PC-3 (cell line): ENCODE measurements at regions not wholly inside any gene's neighbourhood (a gene's known extent, or its start where the extent isn't known, plus 50 kb on each side); places are given as distances from the start of the nearest gene placed in this dataset.

Experiments used
- ATAC-seq: fragments of 200-7000 bp; cut with Tn5 transposase; 2 replicates; pipeline ENCODE4 v1.9.1; 2020; ENCODE audit warnings: mild to moderate bottlenecking, moderate library complexity
- BruUV-seq: library from RNA; stranded (reverse); fragments of 400-500 nt; replicated peaks from 2 replicates; lab custom pipeline; 2021; lab: Mats Ljungman, UMichigan
- CTCF ChIA-PET: fragments of 300-600 bp; sonication (Branson Sonifier 250); formaldehyde crosslinking; loops from one replicate; lab custom pipeline; 2022; ENCODE audit warnings: antibody characterized with exemption; lab: Charles Lee
- POLR2A ChIA-PET: fragments of 300-600 bp; sonication (Branson Sonifier 250); formaldehyde crosslinking; loops from one replicate; lab custom pipeline; 2022; ENCODE audit warnings: antibody characterized with exemption; ENCODE audit not compliant: unreplicated experiment; lab: Charles Lee
- DNase-seq: peaks from one replicate; pipeline ENCODE4 v3.0.0-alpha.2; 2015
- H2AFZ ChIP-seq: fragments of 300-600 bp; sonication (generic); 2 replicates; pipeline ENCODE4 v1.6.0; 2016; ENCODE audit warnings: antibody characterized with exemption, low read length
- H3F3A ChIP-seq: fragments of 300-600 bp; sonication (generic); one replicate; pipeline ENCODE4 v1.6.0; 2017; ENCODE audit warnings: antibody characterized with exemption, low read length, control low read depth, mild to moderate bottlenecking; ENCODE audit not compliant: unreplicated experiment
- H3K27ac ChIP-seq: fragments of 300-600 bp; sonication (generic); 2 replicates; pipeline ENCODE4 v1.5.1; 2016; ENCODE audit warnings: mild to moderate bottlenecking, low read length
- H3K27me3 ChIP-seq: fragments of 300-600 bp; sonication (generic); 2 replicates; pipeline ENCODE4 v1.6.1; 2016; ENCODE audit warnings: low read length, mixed read lengths
- H3K36me3 ChIP-seq: fragments of 300-600 bp; sonication (generic); 2 replicates; pipeline ENCODE4 v1.6.1; 2016; ENCODE audit warnings: low read depth, mixed run types, low read length, mixed read lengths
- H3K4me1 ChIP-seq: fragments of 300-600 bp; sonication (generic); 2 replicates; pipeline ENCODE4 v1.5.1; 2016; ENCODE audit warnings: low read length; ENCODE audit not compliant: insufficient read depth
- H3K4me2 ChIP-seq: fragments of 300-600 bp; sonication (generic); 2 replicates; pipeline ENCODE4 v1.6.0; 2016; ENCODE audit warnings: low read length
- H3K4me3 ChIP-seq: fragments of 300-600 bp; sonication (generic); 2 replicates; pipeline ENCODE4 v1.5.1; 2016; ENCODE audit warnings: mild to moderate bottlenecking, low read length, mixed read lengths
- H3K79me2 ChIP-seq: fragments of 300-600 bp; sonication (generic); 2 replicates; pipeline ENCODE4 v1.6.1; 2017; ENCODE audit warnings: low read length, mixed read lengths
- H3K9ac ChIP-seq: fragments of 300-600 bp; sonication (generic); 2 replicates; pipeline ENCODE4 v1.6.0; 2016; ENCODE audit warnings: mild to moderate bottlenecking, low read length
- H3K9me2 ChIP-seq: fragments of 300-600 bp; sonication (generic); replicated peaks from 2 replicates; pipeline ENCODE4 v1.6.1; 2016; ENCODE audit warnings: mixed run types, low read length, mixed read lengths
- H3K9me3 ChIP-seq: fragments of 300-600 bp; sonication (generic); 2 replicates; pipeline ENCODE4 v1.6.1; 2016; ENCODE audit warnings: low read length, mixed read lengths
- H4K20me1 ChIP-seq: fragments of 300-600 bp; sonication (generic); 2 replicates; pipeline ENCODE4 v1.6.1; 2016; ENCODE audit warnings: low read length, mixed read lengths
- EZH2 ChIP-seq: fragments of 300-600 bp; sonication (generic); IDR thresholded peaks from one replicate; pipeline ENCODE4 v1.6.1; 2017; ENCODE audit warnings: antibody characterized with exemption, mild to moderate bottlenecking, low read length; ENCODE audit not compliant: unreplicated experiment
- EZH2phosphoT487 ChIP-seq: fragments of 300-600 bp; sonication (generic); IDR thresholded peaks from 2 replicates; pipeline ENCODE4 v1.6.1; 2018; ENCODE audit warnings: mild to moderate bottlenecking, antibody characterized with exemption, low read length, borderline replicate concordance
- intact Hi-C: fragments of 100-400 bp; cut with micrococcal nuclease; formaldehyde crosslinking; loops from 2 replicates; pipeline ENCODE4 v1.9.0; 2023
- TF ChIP-seq, protein P1 (sequence below): fragments of 300-600 bp; sonication (generic); conservative IDR thresholded peaks from 2 replicates; pipeline ENCODE4 v1.5.1; 2017; ENCODE audit warnings: antibody characterized with exemption, low read depth, mild to moderate bottlenecking, low read length

DNA sequence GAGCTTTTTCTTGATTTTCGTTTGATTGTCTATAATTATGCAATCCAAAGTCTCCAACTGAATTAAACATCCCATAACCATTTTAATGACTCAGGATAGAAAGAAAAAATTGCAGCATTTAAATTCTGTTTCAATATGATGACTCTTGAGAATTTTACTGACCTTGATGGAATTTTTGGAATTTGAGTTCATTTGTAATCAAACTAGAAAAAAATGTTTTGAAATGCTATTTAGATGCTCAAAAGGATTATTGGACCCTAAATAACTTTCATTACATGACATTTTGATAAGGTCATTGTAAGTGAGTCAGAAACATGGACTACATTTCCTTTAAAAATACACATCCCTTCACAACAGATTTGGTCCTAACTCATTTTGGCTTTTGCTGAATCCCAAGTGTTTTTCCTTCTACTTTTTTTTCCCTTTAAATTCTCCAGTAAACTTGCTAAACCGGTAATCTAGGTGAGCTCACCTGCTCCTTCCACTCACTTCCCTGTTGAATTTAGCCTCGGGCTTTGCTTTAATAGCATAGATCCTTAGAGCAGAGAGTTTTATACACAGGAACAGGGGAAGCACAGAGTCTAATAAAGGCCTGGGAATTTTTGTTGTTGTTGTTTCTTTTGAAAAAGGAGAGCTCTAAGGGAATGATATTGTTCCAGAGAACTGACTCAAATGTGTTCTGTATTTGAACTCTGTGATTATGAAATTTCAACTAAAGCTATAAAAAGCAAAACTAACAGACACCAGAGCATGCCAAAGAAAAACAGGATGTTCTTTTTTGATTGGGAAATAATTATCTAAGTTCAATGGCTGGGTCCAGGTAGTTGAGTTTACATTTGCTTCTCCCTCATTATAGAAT, 1088.2 kb upstream of the CITED2 start:
- Histone ChIP-seq H3K79me2 (no peaks in the 10 kb centered on the region), H3K4me1 (peaks cover 23% of the 10 kb centered on the region), H3F3A (peaks cover 7% of the 10 kb centered on the region), H3K36me3 (no peaks in the 10 kb centered on the region), H2AFZ (0 out of 2 replicates have a peak overlapping the region, but pooled peaks have one; percentile 37), H3K4me2 (peak overlapping the region; percentile 70), H3K9ac (peak overlapping the region; percentile 38; the same call in 1 of the 2 replicates), H3K9me3 (no peaks in the 10 kb centered on the region), H3K9me2 (no peaks in the 10 kb centered on the region), H3K27ac (peak overlapping the region; percentile 90), H3K4me3 (peak overlapping the region; percentile 13; the same call in 1 of the 2 replicates), H4K20me1 (no peaks in the 10 kb centered on the region), H3K27me3 (no peaks in the 10 kb centered on the region)
- TF ChIP-seq EZH2 (no peak), EZH2phosphoT487 (no peak)
- TF ChIP-seq, protein P1, sequence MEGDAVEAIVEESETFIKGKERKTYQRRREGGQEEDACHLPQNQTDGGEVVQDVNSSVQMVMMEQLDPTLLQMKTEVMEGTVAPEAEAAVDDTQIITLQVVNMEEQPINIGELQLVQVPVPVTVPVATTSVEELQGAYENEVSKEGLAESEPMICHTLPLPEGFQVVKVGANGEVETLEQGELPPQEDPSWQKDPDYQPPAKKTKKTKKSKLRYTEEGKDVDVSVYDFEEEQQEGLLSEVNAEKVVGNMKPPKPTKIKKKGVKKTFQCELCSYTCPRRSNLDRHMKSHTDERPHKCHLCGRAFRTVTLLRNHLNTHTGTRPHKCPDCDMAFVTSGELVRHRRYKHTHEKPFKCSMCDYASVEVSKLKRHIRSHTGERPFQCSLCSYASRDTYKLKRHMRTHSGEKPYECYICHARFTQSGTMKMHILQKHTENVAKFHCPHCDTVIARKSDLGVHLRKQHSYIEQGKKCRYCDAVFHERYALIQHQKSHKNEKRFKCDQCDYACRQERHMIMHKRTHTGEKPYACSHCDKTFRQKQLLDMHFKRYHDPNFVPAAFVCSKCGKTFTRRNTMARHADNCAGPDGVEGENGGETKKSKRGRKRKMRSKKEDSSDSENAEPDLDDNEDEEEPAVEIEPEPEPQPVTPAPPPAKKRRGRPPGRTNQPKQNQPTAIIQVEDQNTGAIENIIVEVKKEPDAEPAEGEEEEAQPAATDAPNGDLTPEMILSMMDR, result no peak
- no TSS peak for BruUV-seq
- ChIA-PET POLR2A (no interaction called here), CTCF (no interaction called here)
- ATAC-seq (peak; percentile 87), DNase-seq (peak; percentile 95)
- intact Hi-C loops, result no loop called here

DNA sequence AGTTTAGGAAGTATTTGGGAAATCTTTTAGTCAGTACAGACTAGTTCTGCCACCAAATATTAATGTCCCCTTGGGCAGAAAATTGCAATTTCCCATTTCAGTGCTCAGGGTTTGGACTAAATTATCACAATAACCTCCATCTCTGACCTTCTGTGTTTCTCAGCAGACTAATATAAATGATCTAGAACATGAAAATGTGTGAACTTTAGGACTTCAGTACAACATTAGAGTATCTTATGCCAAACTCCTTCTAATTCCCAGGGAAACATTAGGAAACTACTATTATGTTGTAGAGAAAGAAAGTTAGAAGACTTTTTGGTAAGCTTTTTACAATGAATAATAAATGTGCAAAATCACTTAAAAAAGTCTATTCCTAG, 1087.6 kb upstream of the CITED2 start:
- ChIA-PET CTCF (no interaction called here), POLR2A (no interaction called here)
- no TSS peak for BruUV-seq
- Histone ChIP-seq H2AFZ (no peak overlapping the region), H3K9ac (no peak overlapping the region), H4K20me1 (no peaks in the 10 kb centered on the region), H3K4me2 (peak overlapping the region; percentile 35), H3K27me3 (no peaks in the 10 kb centered on the region), H3K9me2 (no peaks in the 10 kb centered on the region), H3K9me3 (no peaks in the 10 kb centered on the region), H3K4me3 (no peak overlapping the region), H3K27ac (peak overlapping the region; percentile 90), H3K79me2 (no peaks in the 10 kb centered on the region), H3K4me1 (peaks cover 23% of the 10 kb centered on the region), H3K36me3 (no peaks in the 10 kb centered on the region), H3F3A (peaks cover 7% of the 10 kb centered on the region)
- ATAC-seq (no peak), DNase-seq (no peak)
- TF ChIP-seq EZH2 (no peak), EZH2phosphoT487 (no peak)
- TF ChIP-seq, protein P1, result no peak
- intact Hi-C loops, result no loop called here

DNA sequence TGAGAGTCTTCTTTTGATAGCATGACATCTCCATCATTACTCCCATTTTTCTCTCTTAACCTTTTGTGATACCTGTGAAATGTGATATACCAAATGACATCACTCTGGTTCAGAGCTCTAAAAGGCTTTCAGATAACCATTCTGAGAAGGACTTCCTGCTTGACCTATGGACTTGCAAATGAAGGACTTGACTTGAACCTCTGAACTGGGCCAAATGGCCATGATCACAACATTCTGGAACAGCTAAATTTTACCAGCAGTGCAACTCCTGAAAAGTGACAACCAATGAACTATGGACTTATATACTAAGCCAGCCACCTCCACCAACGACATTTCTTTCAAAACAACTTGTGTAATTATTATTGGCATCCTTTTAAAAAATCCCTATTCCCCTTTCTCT, 1085.8 kb upstream of the CITED2 start:
- ChIA-PET CTCF (no interaction called here), POLR2A (no interaction called here)
- DNase-seq (no peak), ATAC-seq (no peak)
- peaks cover 7% of the 10 kb centered on the region for H3F3A ChIP-seq
- H3K4me2 ChIP-seq, result no peak overlapping the region
- no peaks in the 10 kb centered on the region for H3K9me3 ChIP-seq
- no peak overlapping the region for H3K27ac ChIP-seq
- H3K36me3 ChIP-seq, result no peaks in the 10 kb centered on the region
- H3K4me3 ChIP-seq, result no peak overlapping the region
- H4K20me1 ChIP-seq, result no peaks in the 10 kb centered on the region
- H3K9ac ChIP-seq, result no peak overlapping the region
- H3K79me2 ChIP-seq, result no peaks in the 10 kb centered on the region
- no peaks in the 10 kb centered on the region; the same call in 1 of the 2 replicates for H3K9me2 ChIP-seq
- intact Hi-C loops, result no loop called here
- no peak overlapping the region for H2AFZ ChIP-seq
- TF ChIP-seq EZH2, result no peak
- no peak for TF ChIP-seq EZH2phosphoT487
- TF ChIP-seq, protein P1, result no peak
- H3K4me1 ChIP-seq, result peaks cover 23% of the 10 kb centered on the region
- H3K27me3 ChIP-seq, result no peaks in the 10 kb centered on the region
- BruUV-seq, result no TSS peak
